NCI-H1694 (cell line): ENCODE measurements at regions not wholly inside any gene's neighbourhood (a gene's known extent, or its start where the extent isn't known, plus 50 kb on each side); places are given as distances from the start of the nearest gene placed in this dataset.

Experiments
- DNase-seq: peaks from one replicate; lab custom pipeline; 2025; lab: John Stamatoyannopoulos, UW

DNA sequence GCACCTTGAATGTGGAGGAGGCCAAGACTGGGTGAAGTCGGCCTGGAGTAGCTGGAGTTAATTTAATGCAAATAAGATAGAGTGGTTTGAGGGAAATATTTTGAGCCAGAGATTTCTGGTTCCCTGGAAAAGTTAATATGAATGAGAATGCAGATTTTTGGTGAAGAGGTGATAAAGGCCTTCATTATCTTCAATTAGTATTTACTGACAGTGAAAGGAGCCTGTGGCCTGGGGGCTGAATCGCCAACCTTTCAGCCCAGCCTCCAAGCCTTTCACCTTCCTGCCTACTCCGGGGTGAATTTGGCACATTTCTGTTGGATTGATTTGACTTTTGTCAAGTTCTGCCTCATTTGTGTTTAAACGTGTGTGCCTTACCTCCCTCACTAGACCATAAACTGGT, 147.8 kb downstream of the SOX2 start:
- DNase-seq: no peak

DNA sequence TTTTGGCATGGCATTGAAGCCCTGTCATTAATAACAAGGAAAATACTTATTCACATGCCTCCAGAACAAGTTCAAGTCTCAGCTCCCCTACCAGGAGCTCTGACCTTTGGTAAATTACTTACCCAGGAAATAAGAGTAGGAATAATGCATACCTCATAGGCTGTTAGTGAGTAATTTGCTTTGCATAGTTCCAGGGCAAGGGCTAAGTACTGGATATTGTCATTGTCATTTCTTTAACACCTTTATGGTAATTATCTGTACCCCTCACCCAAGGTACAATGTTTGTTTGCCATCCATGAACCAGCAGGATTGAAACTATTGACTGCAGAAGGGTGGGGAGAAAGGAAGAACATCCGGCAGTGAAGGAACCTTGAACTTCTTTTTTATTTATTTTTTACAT, 148.5 kb downstream of the SOX2 start:
- DNase-seq: no peak

GRCh38 chr3:181862502-181862901, 150.8 kb downstream of the SOX2 start:
- DNase-seq: no peak

DNA sequence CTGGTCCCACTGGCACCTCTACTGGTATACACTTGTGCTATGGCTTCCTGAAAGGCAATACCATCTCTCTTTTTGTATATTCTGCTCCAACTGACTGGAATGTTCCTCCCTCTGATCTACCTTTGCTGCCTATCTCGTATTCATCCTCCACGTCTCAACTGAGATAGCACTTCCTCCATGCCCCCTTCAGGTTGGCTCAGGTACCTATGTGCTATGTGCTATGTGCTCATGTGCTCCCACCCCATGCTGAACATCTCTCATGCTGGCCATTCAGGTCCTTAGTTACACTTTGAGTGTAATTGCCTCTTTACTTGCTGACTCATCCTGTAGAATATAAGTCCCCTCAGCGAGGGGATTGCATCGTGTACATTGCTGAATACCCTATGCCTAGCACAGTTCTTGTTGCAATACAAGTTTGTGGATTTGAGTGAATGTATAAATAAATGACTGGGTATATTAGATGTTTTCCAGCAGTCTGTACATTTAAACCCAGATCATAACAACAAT, 156.9 kb downstream of the SOX2 start:
- DNase-seq: no peak

- DNase-seq: no peak
Observed at GRCh38 chr3:181872887-181873286, 161.2 kb downstream of the SOX2 start.

- DNase-seq: no peak
Observed at GRCh38 chr3:181879926-181880325, 168.2 kb downstream of the SOX2 start.

DNA sequence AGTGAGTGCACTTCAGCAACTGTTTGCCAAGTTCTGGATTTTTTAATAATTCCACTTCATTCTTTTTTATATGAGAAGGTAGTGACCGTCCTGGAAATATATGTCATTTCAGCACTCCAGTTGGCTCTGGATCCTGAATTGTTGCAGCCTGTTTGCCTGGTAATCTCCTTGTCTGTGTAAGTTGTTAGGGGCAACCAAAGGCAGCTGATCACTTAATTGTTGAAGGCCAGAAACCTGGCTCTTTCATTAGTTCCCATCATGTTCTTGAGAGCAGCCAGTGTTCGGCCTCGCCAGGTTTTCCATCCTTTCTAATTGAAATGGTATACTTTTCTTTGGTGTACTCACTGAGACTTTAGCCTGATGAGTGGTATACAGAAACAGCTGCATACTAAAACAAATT, 168.6 kb downstream of the SOX2 start:
- DNase-seq: no peak

DNA sequence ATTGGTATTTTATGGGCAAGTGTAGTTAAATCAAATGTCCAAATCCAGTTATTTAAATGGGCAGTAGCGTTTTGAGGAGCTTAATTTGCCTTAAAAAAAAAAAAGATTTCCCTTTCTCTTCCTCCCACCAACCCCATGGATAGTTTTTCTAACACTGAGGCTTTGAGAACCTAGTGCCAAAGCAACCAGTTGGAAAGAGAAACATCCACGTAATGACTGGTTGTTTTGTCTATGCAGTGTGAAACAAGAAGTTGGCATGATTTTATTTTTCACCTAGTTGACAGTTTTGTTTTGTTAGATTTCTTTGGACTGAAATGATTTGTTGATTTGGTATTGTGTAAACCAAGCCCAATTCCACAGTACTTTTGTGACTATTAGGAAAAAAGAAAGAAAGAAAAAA, 170.0 kb downstream of the SOX2 start:
- no peak for DNase-seq

- no peak for DNase-seq
Observed at GRCh38 chr3:181885868-181886630, 174.3 kb downstream of the SOX2 start.

DNA sequence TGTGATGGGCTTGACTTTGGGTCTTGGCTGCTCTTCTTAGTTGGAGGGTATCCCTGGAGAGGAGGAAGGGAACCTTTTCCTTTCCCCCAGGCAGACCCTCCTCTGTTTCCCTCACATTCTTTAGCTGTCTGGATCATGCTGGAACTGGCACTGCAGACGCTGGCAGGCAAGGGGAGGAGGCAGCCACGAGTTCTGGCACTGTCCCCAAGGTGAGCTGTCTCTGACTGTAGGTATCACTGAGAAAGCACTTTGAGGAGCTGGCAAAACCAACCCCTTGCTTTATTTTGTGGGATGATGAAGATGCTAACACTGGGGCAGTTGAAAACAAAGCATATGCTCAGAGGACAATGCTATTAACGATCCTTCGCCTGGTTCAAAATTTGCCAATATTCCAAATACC, 175.0 kb downstream of the SOX2 start:
- no peak for DNase-seq

DNA sequence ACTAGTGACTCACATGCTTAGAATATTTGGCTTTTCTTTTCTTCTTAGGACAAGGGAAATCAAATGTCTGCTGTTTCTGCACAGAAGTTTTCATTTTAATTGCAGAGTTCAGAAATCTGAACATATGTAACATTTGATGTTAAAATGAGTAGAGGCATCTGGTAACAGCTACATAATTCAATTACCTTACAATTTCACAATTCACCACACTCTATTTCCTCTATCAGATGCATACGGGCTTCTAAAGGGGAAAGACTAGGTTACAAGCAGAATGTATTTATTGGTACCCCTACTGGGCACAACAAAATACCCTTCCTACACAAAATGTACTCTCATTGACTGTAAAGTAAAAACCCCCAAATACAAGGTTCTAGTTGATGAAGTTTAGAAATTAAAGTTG, 176.0 kb downstream of the SOX2 start:
- no peak for DNase-seq

DNA sequence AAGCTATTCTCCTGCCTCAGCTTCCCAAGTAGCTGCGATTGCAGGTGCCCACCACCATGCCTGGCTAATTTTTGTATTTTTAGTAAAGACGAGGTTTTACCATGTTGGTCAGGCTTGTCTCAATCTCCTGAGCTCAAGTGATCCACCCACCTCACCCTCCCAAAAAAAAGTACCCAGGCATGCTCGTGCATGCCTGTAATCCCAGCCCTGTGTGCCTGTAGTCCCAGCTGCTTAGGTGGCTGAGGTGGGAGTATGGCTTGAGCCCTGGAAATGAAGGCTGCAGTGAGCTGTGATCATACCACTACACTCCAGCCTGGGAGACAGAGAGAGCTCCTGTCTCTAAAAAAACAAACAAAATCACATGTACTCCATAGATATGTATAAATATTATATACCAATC, 176.5 kb downstream of the SOX2 start:
- no peak for DNase-seq

- DNase-seq: no peak
Observed at GRCh38 chr3:181892848-181893247, 181.1 kb downstream of the SOX2 start.

DNA sequence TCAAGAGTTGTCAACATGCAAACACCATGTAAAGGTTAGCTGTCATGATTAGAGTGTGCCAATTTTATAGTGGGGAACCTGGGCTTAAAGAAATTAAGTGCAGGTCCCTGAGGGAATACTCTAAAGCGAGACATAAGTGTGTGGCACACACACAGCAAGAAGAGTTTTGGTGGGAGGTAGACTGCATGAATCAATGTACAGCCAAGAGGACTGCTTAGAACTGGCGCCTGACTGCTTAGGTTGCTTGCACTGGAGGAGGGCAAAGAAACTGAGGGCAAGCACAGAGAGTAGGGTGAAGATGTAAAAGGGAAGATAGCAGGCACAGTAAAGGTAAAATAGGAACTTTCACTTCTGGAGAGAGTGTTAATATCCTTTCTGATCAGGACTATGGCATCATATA, 184.9 kb downstream of the SOX2 start:
- DNase-seq: no peak

DNA sequence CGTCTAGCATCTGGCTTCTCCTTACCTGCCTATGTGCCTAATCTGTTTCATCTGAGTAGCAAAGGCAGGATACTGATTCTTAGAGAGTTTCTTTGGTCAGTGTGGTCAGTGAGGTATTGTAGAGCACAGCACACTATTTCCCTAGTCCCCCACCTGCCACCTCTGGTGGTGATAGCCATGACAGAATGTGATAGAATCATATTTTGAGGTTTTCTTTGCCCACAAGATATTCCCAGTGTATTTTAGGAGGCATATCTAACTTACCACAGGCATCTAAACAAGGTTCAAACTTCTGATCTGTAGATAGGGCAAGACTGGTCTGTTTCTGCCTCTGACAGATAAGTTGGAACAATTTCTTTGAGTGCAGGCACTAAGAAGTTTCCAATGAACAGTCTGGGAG, 188.0 kb downstream of the SOX2 start:
- DNase-seq: no peak

DNA sequence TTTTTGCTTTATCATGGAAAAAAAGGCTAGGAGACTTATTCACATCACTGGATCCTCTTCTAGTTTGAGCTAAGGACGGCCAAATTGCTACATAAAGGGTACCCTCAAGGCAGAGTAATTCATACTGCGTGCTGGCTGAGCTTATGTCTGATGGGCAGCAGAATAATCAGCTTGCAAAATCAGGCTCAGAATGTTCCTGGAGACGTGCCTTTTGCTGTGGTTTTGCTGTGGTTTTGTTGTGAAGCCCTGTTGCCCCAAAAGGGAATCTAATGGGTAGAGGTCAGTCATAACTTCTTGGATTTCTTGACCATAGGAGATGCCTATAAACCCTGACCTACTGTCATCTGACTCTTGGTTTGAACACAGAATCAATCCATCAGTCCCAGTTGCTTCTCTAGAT, 189.9 kb downstream of the SOX2 start:
- DNase-seq: no peak

DNA sequence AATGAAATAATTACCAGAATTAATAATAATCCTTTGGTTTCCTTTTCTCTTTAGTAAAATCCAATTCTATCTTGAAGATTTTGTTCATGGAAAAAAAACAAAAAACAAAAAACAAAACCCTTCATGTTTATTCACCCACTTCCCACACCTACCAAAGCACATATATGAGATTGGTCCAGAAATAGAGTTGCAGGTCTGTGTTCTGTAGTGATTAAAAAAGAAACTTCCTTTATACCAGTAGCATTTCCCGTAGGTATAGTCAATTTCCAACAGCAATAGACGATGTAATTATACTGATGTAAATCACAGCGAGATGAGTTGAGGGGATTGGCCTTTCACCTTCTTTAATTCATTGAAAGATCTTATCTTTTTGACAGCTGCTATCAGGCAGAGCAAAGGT, 194.6 kb downstream of the SOX2 start:
- DNase-seq: no peak

DNA sequence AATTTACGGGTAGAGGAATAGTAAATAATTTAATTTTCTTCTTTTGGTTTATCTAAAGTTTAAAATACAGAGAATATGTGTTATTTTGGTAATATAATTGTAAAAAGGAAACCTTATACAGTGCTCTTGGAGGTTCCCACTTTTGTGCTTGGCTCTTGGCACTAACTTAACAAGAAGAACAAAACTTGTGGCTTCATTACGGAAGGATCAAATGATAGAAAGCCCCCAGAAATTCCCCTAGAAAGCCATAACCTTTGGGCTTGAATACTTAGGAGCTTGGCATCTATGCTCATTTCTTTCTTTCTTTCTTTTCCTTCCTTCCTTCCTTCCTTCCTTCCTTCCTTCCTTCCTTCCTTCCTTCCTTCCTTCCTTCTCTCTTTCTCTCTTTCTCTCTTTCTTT, 197.5 kb downstream of the SOX2 start:
- DNase-seq: no peak

DNA sequence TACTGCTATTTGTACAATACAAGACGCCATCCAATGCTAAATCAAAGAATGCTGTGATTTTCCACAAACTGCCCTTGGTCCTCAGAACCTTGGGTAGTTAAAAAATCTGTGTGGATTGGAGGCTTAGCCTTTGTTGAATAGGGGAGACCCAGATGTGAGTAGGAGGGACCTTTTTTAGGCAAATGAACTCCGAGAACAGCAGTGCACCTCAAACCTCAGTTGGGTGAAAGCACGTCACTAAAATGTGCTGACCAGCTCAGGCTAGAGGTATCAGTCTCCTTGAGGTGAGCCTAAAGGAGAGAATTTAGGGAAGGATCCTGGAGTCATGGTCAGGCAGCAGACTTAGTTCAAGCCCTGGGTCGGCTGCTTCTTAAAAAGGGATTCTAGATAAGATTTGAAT, 200.7 kb downstream of the SOX2 start:
- DNase-seq: no peak

DNA sequence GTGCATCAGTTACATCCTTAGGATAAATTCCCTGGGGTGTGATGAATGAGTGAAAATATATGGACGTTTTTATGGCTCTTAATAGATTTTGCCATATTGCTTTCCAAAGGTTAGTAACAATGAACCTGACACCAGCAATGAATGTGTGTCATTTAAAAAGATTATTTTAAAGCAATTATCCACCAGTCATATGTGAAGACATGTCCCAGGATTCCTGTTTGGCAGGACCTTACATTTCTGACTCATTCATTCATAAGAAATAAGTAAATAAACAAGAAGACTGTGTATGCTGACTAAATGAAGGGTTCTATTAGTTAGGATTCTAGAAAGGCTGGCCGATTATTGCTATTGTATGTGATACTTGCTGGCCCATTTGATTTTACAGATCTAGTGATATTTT, 201.5 kb downstream of the SOX2 start:
- no peak for DNase-seq

- DNase-seq: no peak
Observed at GRCh38 chr3:181915551-181915950, 203.8 kb downstream of the SOX2 start.

DNA sequence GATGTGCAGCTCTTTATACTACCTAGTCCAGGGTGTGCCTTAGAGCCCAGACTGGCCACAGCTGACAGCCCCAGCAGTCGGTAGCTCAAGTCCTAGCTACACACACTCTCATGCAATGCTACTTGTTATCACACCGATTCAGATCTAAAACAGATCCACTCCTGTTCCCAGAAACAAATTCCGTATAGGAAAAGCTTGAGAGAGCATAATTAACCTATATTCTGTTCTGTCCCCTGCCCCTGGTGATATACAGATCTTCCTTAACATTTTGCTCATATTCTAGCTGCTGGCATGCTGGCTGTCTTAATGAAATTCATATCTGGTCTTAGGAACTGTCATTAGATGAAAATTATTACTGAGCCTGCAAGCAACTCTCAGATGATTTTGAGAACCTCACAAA, 204.3 kb downstream of the SOX2 start:
- no peak for DNase-seq

DNA sequence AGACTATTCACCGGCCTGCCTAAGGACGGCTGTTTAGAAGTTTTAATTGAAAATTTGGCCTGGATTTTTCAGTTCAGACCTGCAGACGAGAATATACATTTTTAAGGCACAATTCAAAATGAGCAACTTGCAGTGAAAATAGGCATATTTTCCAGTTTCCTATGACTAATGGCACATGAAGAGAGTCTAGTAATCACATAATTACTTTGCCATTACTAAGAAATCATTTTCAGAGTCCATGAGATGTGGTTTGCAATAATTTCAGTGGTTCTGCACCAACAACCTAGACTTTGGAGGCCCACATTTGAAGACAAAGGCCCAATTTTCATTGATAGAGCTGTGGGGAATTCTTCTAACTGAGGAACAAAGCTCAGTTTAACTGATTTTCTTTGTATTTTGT, 205.3 kb downstream of the SOX2 start:
- DNase-seq: no peak

GRCh38 chr3:181919375-181919774, 207.7 kb downstream of the SOX2 start:
- DNase-seq: no peak
